GM15510 (cell line): ENCODE measurements at regions not wholly inside any gene's neighbourhood (a gene's known extent, or its start where the extent isn't known, plus 50 kb on each side); places are given as distances from the start of the nearest gene placed in this dataset.

Experiments used
- POLR2A ChIP-seq: IDR thresholded peaks from 3 replicates; pipeline ENCODE4 v1.6.1; 2011; ENCODE audit warnings: borderline replicate concordance; ENCODE audit not compliant: insufficient read length; ENCODE audit errors: extremely low read depth

GRCh38 chr22:25492841-25493734, 71.4 kb upstream of the GRK3 start:
- TF ChIP-seq POLR2A: no peak

- TF ChIP-seq POLR2A: no peak
These were observed 70.7 kb upstream of the GRK3 start for GRCh38 chr22:25493794-25494193.

- no peak for TF ChIP-seq POLR2A
These were observed 69.7 kb upstream of the GRK3 start for GRCh38 chr22:25494774-25495173.

- TF ChIP-seq POLR2A: no peak
These were observed 69.2 kb upstream of the GRK3 start for GRCh38 chr22:25495285-25495684.

GRCh38 chr22:25496396-25497064, 67.9 kb upstream of the GRK3 start:
- TF ChIP-seq POLR2A: no peak

- no peak for TF ChIP-seq POLR2A
These were observed 67.3 kb upstream of the GRK3 start for GRCh38 chr22:25497181-25497641.

GRCh38 chr22:25497716-25498115, 66.8 kb upstream of the GRK3 start:
- TF ChIP-seq POLR2A: no peak

GRCh38 chr22:25508161-25508560, 56.3 kb upstream of the GRK3 start:
- TF ChIP-seq POLR2A: no peak

- no peak for TF ChIP-seq POLR2A
These were observed 55.6 kb upstream of the GRK3 start for GRCh38 chr22:25508761-25509321.

GRCh38 chr22:25509374-25509791, 55.1 kb upstream of the GRK3 start:
- TF ChIP-seq POLR2A: no peak

- no peak for TF ChIP-seq POLR2A
These were observed 53.6 kb upstream of the GRK3 start for GRCh38 chr22:25510876-25511275.

- no peak for TF ChIP-seq POLR2A
These were observed 52.8 kb upstream of the GRK3 start for GRCh38 chr22:25511725-25512124.

GRCh38 chr22:25514436-25515180, 49.9 kb upstream of the GRK3 start:
- no peak for TF ChIP-seq POLR2A
